DMS79 treated with DMSO at 0.1 percent for 48 hours (cell line): ENCODE measurements at regions not wholly inside any gene's neighbourhood (a gene's known extent, or its start where the extent isn't known, plus 50 kb on each side); places are given as distances from the start of the nearest gene placed in this dataset.
"Not testable (repeated sequence)": the region's sequence is repeated elsewhere in the genome, so short reads cannot be mapped to it uniquely, and the experiment has no call there.

Experiments
- DNase-seq: peaks from one replicate; lab custom pipeline; 2025; lab: John Stamatoyannopoulos, UW

- no peak for DNase-seq
Measured at GRCh38 chr3:5357089-5357488, 169.6 kb downstream of the EDEM1 start.

GRCh38 chr3:5358911-5359310, 171.4 kb downstream of the EDEM1 start:
- no peak for DNase-seq

GRCh38 chr3:5360453-5360852, 172.9 kb downstream of the EDEM1 start:
- no peak for DNase-seq

- no peak for DNase-seq
Measured at GRCh38 chr3:5366746-5367145, 179.2 kb downstream of the EDEM1 start.

GRCh38 chr3:5371555-5371954, 184.0 kb downstream of the EDEM1 start:
- not testable (repeated sequence) for DNase-seq

- no peak for DNase-seq
Measured at GRCh38 chr3:5376761-5377160, 189.3 kb downstream of the EDEM1 start.

GRCh38 chr3:5379266-5379665, 191.8 kb downstream of the EDEM1 start:
- not testable (repeated sequence) for DNase-seq

GRCh38 chr3:5383486-5384263, 196.2 kb downstream of the EDEM1 start:
- not testable (repeated sequence) for DNase-seq

- no peak for DNase-seq
Measured at GRCh38 chr3:5384557-5385236, 197.2 kb downstream of the EDEM1 start.

GRCh38 chr3:5388091-5388490, 200.6 kb downstream of the EDEM1 start:
- DNase-seq = no peak

GRCh38 chr3:5389057-5389456, 201.6 kb downstream of the EDEM1 start:
- DNase-seq = no peak

GRCh38 chr3:5390221-5390620, 202.7 kb downstream of the EDEM1 start:
- DNase-seq = no peak

GRCh38 chr3:5390936-5391625, 203.6 kb downstream of the EDEM1 start:
- DNase-seq = no peak

GRCh38 chr3:5401002-5401401, 213.5 kb downstream of the EDEM1 start:
- no peak for DNase-seq

- DNase-seq = no peak
Measured at GRCh38 chr3:5404718-5405117, 217.2 kb downstream of the EDEM1 start.

GRCh38 chr3:5411786-5412185, 224.3 kb downstream of the EDEM1 start:
- DNase-seq = no peak

- no peak for DNase-seq
Measured at GRCh38 chr3:5423076-5423475, 235.6 kb downstream of the EDEM1 start.

- DNase-seq = no peak
Measured at GRCh38 chr3:5423523-5423922, 236.0 kb downstream of the EDEM1 start.

- DNase-seq = no peak
Measured at GRCh38 chr3:5425371-5425770, 237.9 kb downstream of the EDEM1 start.

- DNase-seq = no peak
Measured at GRCh38 chr3:5426094-5426883, 238.8 kb downstream of the EDEM1 start.

GRCh38 chr3:5427021-5427420, 239.5 kb downstream of the EDEM1 start:
- DNase-seq = no peak

GRCh38 chr3:5427938-5428337, 240.4 kb downstream of the EDEM1 start:
- DNase-seq = no peak
